ENCODE measurements at regions not wholly inside any gene's neighbourhood (a gene's known extent, or its start where the extent isn't known, plus 50 kb on each side); places are given as distances from the start of the nearest gene placed in this dataset.

DNA sequence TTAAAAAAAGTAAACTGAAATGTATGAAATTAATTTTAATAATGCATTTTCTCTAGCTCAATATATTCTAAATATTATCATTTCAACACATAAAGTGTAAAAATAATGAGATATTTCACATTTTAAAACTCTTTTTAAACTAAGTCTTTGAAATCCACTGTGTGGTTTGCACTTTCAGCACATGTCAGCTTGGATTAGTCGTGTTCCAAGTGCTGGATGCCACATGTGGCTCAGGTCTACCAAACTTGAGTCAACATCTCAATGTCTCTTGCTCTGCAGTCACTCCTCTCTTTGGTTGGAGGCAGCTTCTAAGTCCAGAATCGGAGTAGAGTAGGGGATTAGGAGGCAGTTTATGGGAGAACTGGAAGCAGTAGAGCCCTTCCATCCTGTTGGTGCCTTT is 173.7 kb upstream of the ANKRD55 start:
- no peak overlapping the region for H3K27ac ChIP-seq (ENCODE audit: insufficient read length, low read depth, low read length)

More for the DNA sequence above, 173.7 kb upstream of the ANKRD55 start:
- Histone ChIP-seq H4K5ac (ENCODE audit: insufficient read length, low read depth, low read length) (no peak overlapping the region), H2BK120ac (ENCODE audit: low read depth, low read length, poor library complexity, severe bottlenecking) (no peak overlapping the region), H2BK12ac (ENCODE audit: insufficient read length, low read depth, low read length) (no peak overlapping the region), H2AK5ac (ENCODE audit: insufficient read length, low read length) (no peak overlapping the region), H2BK15ac (ENCODE audit: low read depth, low read length) (no peak overlapping the region), H3K4ac (ENCODE audit: low read depth, low read length) (no peak overlapping the region), H4K91ac (ENCODE audit: insufficient read length, low read depth, low read length) (no peak overlapping the region), H4K8ac (replicated peaks; ENCODE audit: insufficient read length, low read depth, low read length) (no peak overlapping the region), H4K20me1 (ENCODE audit: control insufficient read depth, insufficient read depth, insufficient read length) (no peaks in the 10 kb centered on the region), H3K4me2 (ENCODE audit: insufficient read depth, insufficient read length, low read length) (no peak overlapping the region), H3K79me1 (ENCODE audit: insufficient read depth, low read depth, low read length, poor library complexity, severe bottlenecking) (no peaks in the 10 kb centered on the region), H3K79me2 (ENCODE audit: insufficient read depth, low read length) (no peaks in the 10 kb centered on the region), H3K23me2 (ENCODE audit: insufficient read length, low read depth, low read length, poor library complexity, severe bottlenecking) (no peaks in the 10 kb centered on the region), H3K23ac (ENCODE audit: insufficient read length, low read depth, low read length) (no peak overlapping the region), H2BK5ac (ENCODE audit: insufficient read length, low read length) (no peak overlapping the region), H3K56ac (ENCODE audit: insufficient read length, low read depth, low read length) (no peak overlapping the region), H2AFZ (ENCODE audit: low read length) (no peak overlapping the region), H3K9ac (ENCODE audit: extremely low read depth, insufficient read length, low read length) (no peak overlapping the region), H3K4me1 (ENCODE audit: insufficient read depth, low read length) (no peaks in the 10 kb centered on the region; the same call in 1 of the 2 replicates), H3K9me3 (ENCODE audit: control insufficient read depth, low read depth, low read length) (no peaks in the 10 kb centered on the region), H3T11ph (ENCODE audit: low read length) (no peak overlapping the region), H2BK20ac (ENCODE audit: low read depth, low read length, poor library complexity, severe bottlenecking) (no peak overlapping the region), H3K18ac (ENCODE audit: insufficient read length, low read depth, low read length) (no peak overlapping the region), H3K14ac (ENCODE audit: insufficient read depth, low read length) (no peak overlapping the region), H3K27me3 (ENCODE audit: insufficient read depth, low read length) (no peaks in the 10 kb centered on the region)
- DNase-seq = no peak
- no peak for TF ChIP-seq CTCF (conservative IDR thresholded peaks at IDR 0.05)
- WGBS (ENCODE audit: extremely low coverage, insufficient read length, low lambda C conversion rate) = no CpG with 5 or more reads among the region's 2 CpGs
- no peaks in the 10 kb centered on the region for H3K36me3 Mint-ChIP-seq (ENCODE audit: insufficient read depth in 1 of 3, low read depth in 3 of 3)
- H3K27ac Mint-ChIP-seq = no peak overlapping the region; a peak in 1 of 7 replicates
- H3K27me3 Mint-ChIP-seq (ENCODE audit: low read depth) = no peaks in the 10 kb centered on the region
- H3K4me1 Mint-ChIP-seq = peaks cover 22 to 24% of the 10 kb centered on the region in 2 experiments
- no peaks in the 10 kb centered on the region for H3K9me3 Mint-ChIP-seq
- H3K4me3 Mint-ChIP-seq = no peak overlapping the region

All from H9 (cell line).